IgD-negative memory B cell (primary cell): ENCODE measurements at regions not wholly inside any gene's neighbourhood (a gene's known extent, or its start where the extent isn't known, plus 50 kb on each side); places are given as distances from the start of the nearest gene placed in this dataset.
A peak's percentile ranks its signal among the peaks of the same experiment; 100 is the strongest.
"Not testable (repeated sequence)": the region's sequence is repeated elsewhere in the genome, so short reads cannot be mapped to it uniquely, and the experiment has no call there.

ENCODE experiments used
- H3K27ac Mint-ChIP-seq, 3 donors: one replicate each; pipeline ENCODE4 v1.8.0; 2020 to 2022; ENCODE audit warnings: mild to moderate bottlenecking in 3 of 3, mixed read lengths in 3 of 3, moderate library complexity in 1 of 3
- H3K27me3 Mint-ChIP-seq: one replicate; pipeline ENCODE4 v1.8.0; 2021; ENCODE audit warnings: mixed read lengths
- H3K36me3 Mint-ChIP-seq: one replicate; pipeline ENCODE4 v1.8.0; 2020; ENCODE audit warnings: mild to moderate bottlenecking, mixed read lengths
- H3K4me1 Mint-ChIP-seq, 3 donors: one replicate each; pipeline ENCODE4 v1.8.0; 2020 to 2022; ENCODE audit warnings: mixed read lengths in 3 of 3, mild to moderate bottlenecking in 1 of 3
- H3K4me3 Mint-ChIP-seq, 4 donors: one replicate each; pipeline ENCODE4 v1.8.0; 2020 to 2022; ENCODE audit warnings: mild to moderate bottlenecking in 4 of 4, mixed read lengths in 4 of 4, moderate library complexity in 3 of 4
- H3K9me3 Mint-ChIP-seq, 3 donors: one replicate each; pipeline ENCODE4 v1.8.0; 2020 to 2021; ENCODE audit warnings: mixed read lengths in 3 of 3, mild to moderate bottlenecking in 1 of 3

DNA sequence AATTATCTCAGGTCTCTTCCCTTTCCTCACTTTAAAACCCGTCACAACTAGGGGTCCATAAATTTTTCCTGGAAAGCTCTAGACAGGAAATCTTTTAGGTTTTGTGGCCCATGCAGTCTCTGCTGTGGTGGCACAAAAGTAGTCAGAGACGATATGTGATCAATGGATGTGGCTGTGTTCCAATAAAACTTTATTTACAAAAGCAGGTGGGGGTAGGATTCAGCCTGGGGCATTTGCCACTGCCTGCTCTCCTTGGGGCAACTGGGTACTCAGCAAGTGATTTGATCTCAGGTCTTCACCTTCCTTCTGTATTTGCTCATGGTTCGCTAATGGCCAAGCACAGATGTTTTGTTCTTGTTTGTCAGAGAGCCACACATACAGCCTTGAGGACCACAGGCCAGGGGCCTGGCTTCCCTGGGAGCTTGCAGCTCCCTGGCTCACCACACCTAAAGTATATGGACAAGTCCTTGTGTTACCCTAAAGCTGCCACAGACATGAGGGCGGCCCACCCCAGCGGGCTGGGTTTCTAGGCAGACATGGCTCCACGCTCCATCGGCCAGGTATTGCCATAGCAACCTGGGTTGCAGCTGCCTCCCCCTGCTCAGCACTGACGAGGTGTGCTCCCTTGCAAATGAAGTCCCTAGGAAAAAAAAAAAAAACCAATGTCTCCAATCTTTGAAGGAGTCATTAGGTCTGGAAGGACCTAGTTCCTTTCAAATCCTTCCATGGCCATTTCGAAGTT lies 89.7 kb upstream of the YWHAQ start:
- Mint-ChIP-seq H3K27ac (peak overlapping the region in 1 of 3 donors; percentile 59), H3K27me3 (peaks cover 2% of the 10 kb centered on the region), H3K4me1 (peaks cover 0 to 9% (median 0%) of the 10 kb centered on the region in 3 donors), H3K4me3 (peak overlapping the region in 2 of 4 donors; percentile 8 to 53), H3K9me3 (no peaks in the 10 kb centered on the region), H3K36me3 (peaks cover 2% of the 10 kb centered on the region)

DNA sequence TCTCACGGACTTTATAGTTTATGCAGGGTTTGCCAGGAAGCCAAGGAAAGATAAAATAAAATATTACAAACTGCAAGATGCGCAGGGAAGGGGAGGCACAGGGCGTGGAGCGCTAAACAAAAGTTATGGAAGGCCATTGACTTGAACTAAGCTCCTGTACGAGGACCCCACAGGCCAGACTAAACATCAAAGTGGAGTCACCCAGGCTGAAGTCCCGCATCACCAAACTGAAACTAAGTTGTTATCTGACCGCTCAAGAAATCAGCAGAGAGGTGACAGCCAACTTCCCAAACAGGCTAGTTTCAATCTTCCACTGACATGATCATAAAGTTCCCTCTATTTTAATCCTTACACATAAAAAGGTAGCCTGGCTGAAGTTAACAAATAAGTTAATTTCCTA lies 90.5 kb upstream of the YWHAQ start:
- Mint-ChIP-seq H3K27me3 (peaks cover 3% of the 10 kb centered on the region), H3K27ac (peak overlapping the region in 1 of 3 donors; percentile 59), H3K36me3 (peaks cover 2% of the 10 kb centered on the region), H3K4me1 (peaks cover 0 to 9% (median 0%) of the 10 kb centered on the region in 3 donors), H3K9me3 (no peaks in the 10 kb centered on the region), H3K4me3 (no peak overlapping the region)

DNA sequence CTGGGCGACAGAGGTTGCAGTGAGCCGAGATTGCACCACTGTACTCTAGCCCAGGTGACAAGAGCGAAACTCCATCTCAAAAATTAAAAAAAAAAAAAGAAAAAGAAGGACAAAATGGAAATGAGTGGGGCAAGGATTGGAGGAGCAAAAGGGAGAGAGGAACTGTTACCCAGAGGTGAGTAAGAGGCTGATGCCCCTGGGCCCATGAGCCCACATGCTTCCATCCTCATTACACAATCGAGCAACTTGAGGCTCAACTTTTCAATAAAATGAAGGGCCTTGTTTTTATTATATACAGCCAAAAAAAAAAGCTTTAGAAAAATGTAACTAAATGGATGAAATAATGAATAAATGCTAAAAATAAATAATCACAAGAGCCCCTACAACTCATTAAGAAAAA lies 91.7 kb upstream of the YWHAQ start:
- Mint-ChIP-seq H3K9me3 (no peaks in the 10 kb centered on the region), H3K4me3 (no peak overlapping the region), H3K36me3 (peaks cover 2% of the 10 kb centered on the region), H3K27me3 (peaks cover 3% of the 10 kb centered on the region), H3K27ac (no peak overlapping the region), H3K4me1 (peaks cover 0 to 9% (median 0%) of the 10 kb centered on the region in 3 donors)

DNA sequence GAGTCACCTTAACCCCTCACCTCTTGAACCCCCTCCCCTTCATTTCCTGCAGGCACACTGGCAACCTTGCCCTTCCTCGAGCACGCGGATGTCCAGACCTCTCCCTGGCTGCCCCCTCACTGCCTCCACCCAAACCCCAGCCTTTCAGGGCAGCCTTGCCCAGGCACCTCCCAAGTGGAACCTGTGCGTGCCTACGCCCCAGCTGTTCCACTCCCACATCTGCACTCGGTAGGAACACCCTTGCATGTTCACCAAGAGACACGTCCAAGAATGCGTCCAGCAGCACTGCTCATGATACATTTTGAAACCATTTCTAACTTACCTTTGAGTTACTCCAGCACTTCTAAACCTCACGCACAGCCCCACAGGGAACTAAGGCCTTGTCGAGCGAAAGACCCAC lies 93.8 kb upstream of the YWHAQ start:
- peaks cover 2% of the 10 kb centered on the region for H3K36me3 Mint-ChIP-seq
- H3K4me1 Mint-ChIP-seq: peaks cover 0 to 9% (median 0%) of the 10 kb centered on the region in 3 donors
- no peak overlapping the region for H3K4me3 Mint-ChIP-seq
- H3K9me3 Mint-ChIP-seq: no peaks in the 10 kb centered on the region
- H3K27me3 Mint-ChIP-seq: peaks cover 3% of the 10 kb centered on the region
- H3K27ac Mint-ChIP-seq: no peak overlapping the region

DNA sequence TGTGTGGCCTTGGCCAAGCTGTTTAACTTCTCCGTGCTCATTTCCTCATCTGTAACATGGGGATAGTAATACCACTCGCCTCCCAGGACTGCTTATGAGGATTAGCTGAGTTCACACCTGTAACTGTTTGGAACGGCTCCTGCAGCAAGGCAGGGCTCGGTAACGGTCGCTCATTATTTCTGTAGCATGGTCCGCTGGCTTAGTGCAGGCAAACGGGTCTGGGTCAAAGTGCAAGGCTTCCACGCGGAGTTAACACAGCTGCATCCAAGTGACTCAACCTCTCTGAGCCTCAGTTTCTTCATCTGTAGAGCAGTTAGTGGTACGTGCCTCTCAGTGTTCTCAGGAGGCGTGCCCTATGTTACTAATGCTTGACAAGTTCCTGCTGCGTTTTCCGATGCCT lies 94.3 kb upstream of the YWHAQ start:
- Mint-ChIP-seq H3K27me3 (peaks cover 4% of the 10 kb centered on the region), H3K4me3 (no peak overlapping the region), H3K27ac (no peak overlapping the region), H3K36me3 (peaks cover 2% of the 10 kb centered on the region), H3K4me1 (peaks cover 0 to 9% (median 0%) of the 10 kb centered on the region in 3 donors), H3K9me3 (no peaks in the 10 kb centered on the region)

DNA sequence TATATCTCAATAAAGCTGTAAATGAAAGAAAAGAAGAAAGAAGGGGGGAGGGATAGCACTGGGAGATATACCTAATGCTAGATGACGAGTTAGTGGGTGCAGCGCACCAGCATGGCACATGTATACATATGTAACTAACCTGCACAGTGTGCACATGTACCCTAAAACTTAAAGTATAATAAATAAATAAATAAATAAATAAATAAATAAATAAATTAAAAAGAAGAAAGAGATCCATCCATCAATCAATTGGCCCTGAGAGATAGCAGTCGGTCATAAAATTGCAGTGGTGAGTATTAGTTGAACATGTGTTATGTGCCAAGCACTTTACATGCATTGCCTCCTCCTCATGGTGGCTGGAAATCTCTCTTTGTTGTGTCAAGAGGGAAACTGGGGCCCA lies 95.2 kb upstream of the YWHAQ start:
- H3K4me1 Mint-ChIP-seq, H3K27me3 Mint-ChIP-seq, H3K36me3 Mint-ChIP-seq, H3K27ac Mint-ChIP-seq, H3K4me3 Mint-ChIP-seq, H3K9me3 Mint-ChIP-seq: not testable (repeated sequence)

DNA sequence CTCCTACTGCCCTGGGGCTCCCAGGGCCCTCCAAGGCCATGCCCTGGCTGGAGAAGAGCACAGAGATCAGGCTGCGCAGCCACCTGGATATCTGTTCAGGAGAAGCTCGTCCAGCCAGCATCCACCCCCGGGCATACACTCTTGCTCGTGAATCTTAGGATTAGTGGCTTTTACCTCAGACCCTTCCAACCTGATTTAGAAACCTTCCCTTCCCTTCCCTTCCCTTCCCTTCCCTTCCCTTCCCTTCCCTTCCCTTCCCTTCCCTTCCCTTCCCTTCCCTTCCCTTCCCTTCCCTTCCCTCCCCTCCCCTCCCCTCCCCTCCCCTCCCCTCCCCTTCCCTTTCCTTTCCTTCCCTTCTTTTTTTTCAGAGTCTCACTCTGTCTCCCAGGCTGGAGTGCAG lies 99.7 kb upstream of the YWHAQ start:
- not testable (repeated sequence) for H3K4me3 Mint-ChIP-seq, H3K36me3 Mint-ChIP-seq, H3K27me3 Mint-ChIP-seq, H3K4me1 Mint-ChIP-seq, H3K27ac Mint-ChIP-seq
- peaks cover 2 to 14% (median 7%) of the 10 kb centered on the region in 3 donors for H3K9me3 Mint-ChIP-seq

DNA sequence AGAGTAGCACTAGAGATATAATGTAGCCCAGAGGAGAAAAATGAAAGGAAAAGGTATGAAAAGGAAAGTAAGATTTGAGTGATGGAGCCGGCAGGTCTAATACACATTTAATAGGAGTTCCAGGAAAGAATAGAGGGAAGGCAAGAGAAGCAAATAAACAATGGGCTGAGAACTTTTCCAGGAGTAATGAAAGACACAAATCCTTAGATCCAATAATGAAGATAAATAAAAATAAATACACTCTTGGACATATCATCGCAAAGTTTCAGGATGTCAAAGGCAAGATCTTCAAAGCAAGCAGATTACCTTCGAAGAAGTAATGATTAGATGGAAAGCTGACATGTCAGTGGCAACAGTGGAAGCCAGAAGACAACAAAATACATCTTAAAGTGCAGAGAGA lies 102.0 kb upstream of the YWHAQ start:
- no peak overlapping the region for H3K27ac Mint-ChIP-seq

DNA sequence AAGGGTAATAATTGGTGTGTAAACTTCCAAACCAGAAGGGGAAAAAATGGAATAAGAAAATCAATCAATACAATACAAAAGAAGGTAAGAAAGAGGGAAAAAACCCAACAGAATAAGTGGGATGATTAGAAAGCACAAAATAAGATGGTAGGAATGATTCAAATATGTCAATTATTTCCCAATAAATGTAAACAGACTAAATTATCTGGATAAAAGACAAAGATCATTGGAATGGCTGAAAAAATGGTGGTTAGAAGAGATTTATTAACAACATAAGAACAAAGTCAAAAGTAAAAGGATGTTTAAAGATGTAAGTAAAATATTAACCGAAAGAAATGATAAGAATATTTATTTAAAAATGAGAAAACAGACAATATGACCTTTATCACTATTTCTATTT lies 103.5 kb upstream of the YWHAQ start:
- peaks cover 3% of the 10 kb centered on the region for H3K27me3 Mint-ChIP-seq
- peaks cover 2 to 15% (median 7%) of the 10 kb centered on the region in 3 donors for H3K9me3 Mint-ChIP-seq
- no peak overlapping the region for H3K4me3 Mint-ChIP-seq
- H3K36me3 Mint-ChIP-seq: no peaks in the 10 kb centered on the region
- H3K27ac Mint-ChIP-seq: no peak overlapping the region
- H3K4me1 Mint-ChIP-seq: peaks cover 3 to 12% (median 8%) of the 10 kb centered on the region in 3 donors

More for the DNA sequence above, 102.0 kb upstream of the YWHAQ start:
- peaks cover 2 to 15% (median 7%) of the 10 kb centered on the region in 3 donors for H3K9me3 Mint-ChIP-seq
- no peaks in the 10 kb centered on the region for H3K36me3 Mint-ChIP-seq
- no peak overlapping the region for H3K4me3 Mint-ChIP-seq
- H3K27me3 Mint-ChIP-seq: peaks cover 3% of the 10 kb centered on the region
- peaks cover 0 to 7% (median 0%) of the 10 kb centered on the region in 3 donors for H3K4me1 Mint-ChIP-seq

DNA sequence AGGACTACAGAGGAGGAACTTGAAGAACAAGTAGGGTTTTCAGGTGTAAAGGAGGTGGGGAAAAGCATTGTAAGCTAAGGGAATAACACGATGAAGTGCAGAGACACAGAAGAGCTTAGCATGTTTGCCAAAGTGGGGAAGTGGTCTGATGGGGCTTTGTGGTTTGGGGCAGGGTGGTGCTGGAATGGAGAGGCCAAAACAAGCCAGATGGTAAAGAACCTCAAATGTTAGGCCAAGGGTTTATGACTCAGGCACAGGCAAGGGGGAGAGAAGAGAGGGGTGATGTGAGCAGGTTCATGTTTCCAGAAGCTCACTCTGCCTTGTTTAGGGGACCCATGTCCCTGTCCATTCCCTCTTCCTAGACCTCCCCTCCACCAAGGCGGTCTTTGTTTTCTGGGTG lies 104.5 kb upstream of the YWHAQ start:
- peaks cover 3 to 12% (median 11%) of the 10 kb centered on the region in 3 donors for H3K4me1 Mint-ChIP-seq
- no peaks in the 10 kb centered on the region for H3K36me3 Mint-ChIP-seq
- no peaks in the 10 kb centered on the region for H3K27me3 Mint-ChIP-seq
- peak overlapping the region in 1 of 3 donors; percentile 21 for H3K27ac Mint-ChIP-seq
- H3K9me3 Mint-ChIP-seq: peaks cover 2 to 15% (median 7%) of the 10 kb centered on the region in 3 donors
- H3K4me3 Mint-ChIP-seq: peak overlapping the region in 1 of 4 donors; percentile 3

DNA sequence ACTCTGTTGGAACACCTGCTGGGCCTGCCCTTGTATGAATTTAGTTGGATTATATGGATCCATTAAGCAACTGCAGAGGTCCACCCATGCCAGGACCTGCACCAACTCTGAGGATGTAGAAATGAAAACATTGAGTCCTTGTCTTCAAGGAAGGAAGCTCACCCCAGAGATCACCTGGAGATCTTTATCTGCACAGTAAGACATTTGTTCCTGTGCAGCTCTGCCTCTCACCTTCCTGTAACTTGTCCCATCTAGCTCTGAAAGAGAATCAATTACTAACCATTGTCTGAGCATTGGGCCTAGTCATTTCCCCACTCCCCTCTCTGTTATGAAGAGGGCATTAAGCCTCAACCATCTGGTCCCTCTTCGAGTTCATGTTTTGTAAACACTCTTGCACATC lies 105.2 kb upstream of the YWHAQ start:
- H3K36me3 Mint-ChIP-seq: no peaks in the 10 kb centered on the region

DNA sequence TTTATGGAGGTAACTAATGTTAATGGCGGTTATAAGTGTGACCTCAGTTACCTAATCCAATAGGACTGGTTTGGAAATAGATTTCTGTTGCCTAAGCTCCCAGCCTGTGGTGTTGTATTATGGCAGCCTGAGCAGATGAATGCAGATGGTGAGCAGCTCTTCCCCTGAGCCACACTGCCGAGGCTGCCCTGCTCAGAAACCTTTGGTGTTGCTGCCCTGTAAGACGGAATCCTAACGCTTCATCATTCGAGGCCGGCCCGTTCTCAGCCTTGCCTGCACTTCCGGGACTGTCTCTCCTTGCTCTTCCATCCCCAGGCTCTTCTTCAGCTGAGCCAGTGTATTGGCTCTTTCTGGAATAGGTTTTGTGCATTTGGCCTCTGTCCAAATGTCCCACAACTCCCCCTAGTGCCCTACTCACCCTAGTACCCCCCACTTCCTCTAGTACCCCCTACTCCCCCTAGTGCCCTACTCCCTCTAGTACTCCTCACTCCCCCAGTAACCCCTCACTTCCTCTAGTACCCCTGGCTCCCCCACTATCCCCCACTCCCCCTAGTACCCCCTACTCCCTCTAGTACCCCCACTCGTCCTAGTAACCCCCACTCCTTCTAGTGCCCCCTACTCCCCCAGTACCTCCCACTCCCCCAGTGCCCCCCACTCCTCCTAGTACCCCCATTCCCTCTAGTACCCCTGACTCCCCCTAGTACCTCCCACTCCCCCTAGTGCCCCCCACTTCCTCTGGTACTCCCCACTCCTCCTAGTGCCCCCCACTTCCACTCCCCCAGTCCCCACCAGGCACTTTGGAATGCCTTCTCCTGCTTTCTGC lies 106.0 kb upstream of the TAF1B start:
- Mint-ChIP-seq H3K4me3 (no peak overlapping the region), H3K9me3 (peaks cover 2 to 15% (median 7%) of the 10 kb centered on the region in 3 donors), H3K4me1 (peaks cover 3 to 12% (median 11%) of the 10 kb centered on the region in 3 donors), H3K27ac (peak overlapping the region in 1 of 3 donors; percentile 44), H3K27me3 (peaks cover 2% of the 10 kb centered on the region), H3K36me3 (no peaks in the 10 kb centered on the region)

More for the DNA sequence above, 105.2 kb upstream of the YWHAQ start:
- H3K27me3 Mint-ChIP-seq: no peaks in the 10 kb centered on the region
- no peak overlapping the region for H3K4me3 Mint-ChIP-seq
- H3K4me1 Mint-ChIP-seq: peaks cover 3 to 12% (median 11%) of the 10 kb centered on the region in 3 donors
- H3K9me3 Mint-ChIP-seq: peaks cover 2 to 15% (median 7%) of the 10 kb centered on the region in 3 donors
- peak overlapping the region in 1 of 3 donors; percentile 50 for H3K27ac Mint-ChIP-seq

DNA sequence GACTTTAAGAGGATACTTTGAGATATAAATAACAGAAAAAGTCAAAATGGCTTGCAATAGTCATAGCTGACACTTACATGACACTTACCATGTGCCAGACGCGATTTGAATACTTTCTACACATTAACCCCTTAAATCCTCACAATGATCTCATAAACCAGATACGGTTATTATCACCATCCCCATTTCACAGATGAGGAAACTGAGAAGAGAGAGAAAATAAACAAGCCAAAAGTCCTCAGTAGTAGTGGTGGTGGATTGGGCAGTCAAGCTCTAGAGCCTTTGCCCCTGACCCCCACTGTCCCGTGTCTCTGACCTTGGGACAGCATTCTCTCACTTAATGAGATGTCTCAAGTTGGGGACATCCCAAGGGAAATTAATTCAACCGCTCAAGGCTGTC lies 105.2 kb upstream of the TAF1B start:
- Mint-ChIP-seq H3K4me1 (peaks cover 3 to 11% (median 11%) of the 10 kb centered on the region in 3 donors), H3K27me3 (peaks cover 2% of the 10 kb centered on the region), H3K9me3 (peaks cover 2 to 15% (median 7%) of the 10 kb centered on the region in 3 donors), H3K27ac (no peak overlapping the region), H3K4me3 (peak overlapping the region in 1 of 4 donors; percentile 6), H3K36me3 (no peaks in the 10 kb centered on the region)

DNA sequence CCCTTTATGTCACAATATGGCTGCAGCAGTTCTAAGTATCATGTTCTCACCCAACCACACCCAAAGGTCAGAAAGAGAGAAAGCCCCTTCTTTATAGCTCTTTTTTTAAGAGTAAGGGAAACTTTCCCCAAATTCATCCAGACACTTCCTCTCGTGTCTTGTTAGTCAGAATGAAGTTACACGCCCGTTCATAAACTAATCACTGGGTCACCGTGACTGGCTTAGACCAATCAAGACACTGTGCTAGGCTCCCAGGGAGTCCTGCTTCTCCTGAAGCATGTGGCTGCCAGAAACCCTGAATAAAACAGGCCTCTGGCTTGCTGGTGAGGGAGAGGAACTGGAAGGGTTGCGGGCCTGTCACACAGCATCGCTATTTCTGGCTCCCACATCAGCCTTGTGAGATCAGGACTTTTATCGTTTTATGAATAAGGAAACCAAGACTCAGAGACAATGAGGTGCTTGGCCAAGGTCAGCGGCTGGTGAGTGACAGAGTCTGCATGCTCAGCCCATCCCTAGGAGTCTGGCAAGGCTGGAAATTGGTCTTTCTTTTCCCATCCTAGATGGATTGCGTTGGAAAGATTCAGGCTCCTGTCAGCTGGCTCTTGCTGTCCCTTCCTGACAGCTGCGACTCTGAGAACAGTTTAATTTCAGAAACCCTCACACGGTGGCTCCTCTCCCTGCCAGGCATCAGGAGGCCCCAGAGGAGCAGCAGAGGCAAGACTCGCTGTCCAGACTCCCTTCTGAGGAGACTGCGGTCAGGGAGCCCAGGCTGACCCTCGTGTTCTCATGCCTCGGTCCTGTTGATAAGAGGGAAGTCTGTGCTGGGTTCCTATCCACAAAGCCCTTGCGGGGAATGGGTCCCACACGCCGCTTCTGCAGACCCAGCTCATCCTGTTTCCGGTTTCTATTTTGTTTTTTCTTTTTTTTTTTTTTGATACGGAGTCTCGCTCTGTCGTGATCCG lies 104.5 kb upstream of the TAF1B start:
- Mint-ChIP-seq H3K36me3 (no peaks in the 10 kb centered on the region), H3K4me3 (peak overlapping the region; percentile 80 to 92 (median 84)), H3K9me3 (peaks cover 2 to 15% (median 7%) of the 10 kb centered on the region in 3 donors), H3K27me3 (peaks cover 4% of the 10 kb centered on the region), H3K4me1 (peaks cover 3 to 11% (median 11%) of the 10 kb centered on the region in 3 donors), H3K27ac (peak overlapping the region in 1 of 3 donors; percentile 18)
